ENCODE measurements at regions not wholly inside any gene's neighbourhood (a gene's known extent, or its start where the extent isn't known, plus 50 kb on each side); places are given as distances from the start of the nearest gene placed in this dataset.

DNA sequence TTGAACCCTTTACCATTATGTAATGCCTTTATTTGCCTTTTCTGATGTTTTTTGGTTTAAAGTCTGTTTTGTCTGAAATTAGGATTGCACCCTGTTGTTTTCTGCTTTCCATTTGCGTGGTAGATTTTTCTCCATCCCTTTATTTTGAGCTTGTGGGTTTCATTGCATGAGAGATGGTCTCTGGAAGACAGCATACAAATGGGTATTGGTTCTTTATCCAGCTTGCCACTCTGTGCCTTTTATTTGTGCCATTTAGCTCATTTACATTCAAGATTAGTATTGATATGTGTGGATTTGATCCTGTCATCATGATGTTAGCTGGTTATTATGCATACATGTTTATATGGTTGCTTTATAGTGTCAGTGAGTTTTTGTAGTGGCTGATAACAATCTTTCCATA is 318.7 kb upstream of the PPP2R3A start (continued):
- TF ChIP-seq, protein P1, sequence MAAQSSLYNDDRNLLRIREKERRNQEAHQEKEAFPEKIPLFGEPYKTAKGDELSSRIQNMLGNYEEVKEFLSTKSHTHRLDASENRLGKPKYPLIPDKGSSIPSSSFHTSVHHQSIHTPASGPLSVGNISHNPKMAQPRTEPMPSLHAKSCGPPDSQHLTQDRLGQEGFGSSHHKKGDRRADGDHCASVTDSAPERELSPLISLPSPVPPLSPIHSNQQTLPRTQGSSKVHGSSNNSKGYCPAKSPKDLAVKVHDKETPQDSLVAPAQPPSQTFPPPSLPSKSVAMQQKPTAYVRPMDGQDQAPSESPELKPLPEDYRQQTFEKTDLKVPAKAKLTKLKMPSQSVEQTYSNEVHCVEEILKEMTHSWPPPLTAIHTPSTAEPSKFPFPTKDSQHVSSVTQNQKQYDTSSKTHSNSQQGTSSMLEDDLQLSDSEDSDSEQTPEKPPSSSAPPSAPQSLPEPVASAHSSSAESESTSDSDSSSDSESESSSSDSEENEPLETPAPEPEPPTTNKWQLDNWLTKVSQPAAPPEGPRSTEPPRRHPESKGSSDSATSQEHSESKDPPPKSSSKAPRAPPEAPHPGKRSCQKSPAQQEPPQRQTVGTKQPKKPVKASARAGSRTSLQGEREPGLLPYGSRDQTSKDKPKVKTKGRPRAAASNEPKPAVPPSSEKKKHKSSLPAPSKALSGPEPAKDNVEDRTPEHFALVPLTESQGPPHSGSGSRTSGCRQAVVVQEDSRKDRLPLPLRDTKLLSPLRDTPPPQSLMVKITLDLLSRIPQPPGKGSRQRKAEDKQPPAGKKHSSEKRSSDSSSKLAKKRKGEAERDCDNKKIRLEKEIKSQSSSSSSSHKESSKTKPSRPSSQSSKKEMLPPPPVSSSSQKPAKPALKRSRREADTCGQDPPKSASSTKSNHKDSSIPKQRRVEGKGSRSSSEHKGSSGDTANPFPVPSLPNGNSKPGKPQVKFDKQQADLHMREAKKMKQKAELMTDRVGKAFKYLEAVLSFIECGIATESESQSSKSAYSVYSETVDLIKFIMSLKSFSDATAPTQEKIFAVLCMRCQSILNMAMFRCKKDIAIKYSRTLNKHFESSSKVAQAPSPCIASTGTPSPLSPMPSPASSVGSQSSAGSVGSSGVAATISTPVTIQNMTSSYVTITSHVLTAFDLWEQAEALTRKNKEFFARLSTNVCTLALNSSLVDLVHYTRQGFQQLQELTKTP (IDR thresholded peaks at IDR 0.05; ENCODE audit: low read depth in 1 of 2, partially characterized antibody in 2 of 2), result no peak
- TF ChIP-seq, protein P2, sequence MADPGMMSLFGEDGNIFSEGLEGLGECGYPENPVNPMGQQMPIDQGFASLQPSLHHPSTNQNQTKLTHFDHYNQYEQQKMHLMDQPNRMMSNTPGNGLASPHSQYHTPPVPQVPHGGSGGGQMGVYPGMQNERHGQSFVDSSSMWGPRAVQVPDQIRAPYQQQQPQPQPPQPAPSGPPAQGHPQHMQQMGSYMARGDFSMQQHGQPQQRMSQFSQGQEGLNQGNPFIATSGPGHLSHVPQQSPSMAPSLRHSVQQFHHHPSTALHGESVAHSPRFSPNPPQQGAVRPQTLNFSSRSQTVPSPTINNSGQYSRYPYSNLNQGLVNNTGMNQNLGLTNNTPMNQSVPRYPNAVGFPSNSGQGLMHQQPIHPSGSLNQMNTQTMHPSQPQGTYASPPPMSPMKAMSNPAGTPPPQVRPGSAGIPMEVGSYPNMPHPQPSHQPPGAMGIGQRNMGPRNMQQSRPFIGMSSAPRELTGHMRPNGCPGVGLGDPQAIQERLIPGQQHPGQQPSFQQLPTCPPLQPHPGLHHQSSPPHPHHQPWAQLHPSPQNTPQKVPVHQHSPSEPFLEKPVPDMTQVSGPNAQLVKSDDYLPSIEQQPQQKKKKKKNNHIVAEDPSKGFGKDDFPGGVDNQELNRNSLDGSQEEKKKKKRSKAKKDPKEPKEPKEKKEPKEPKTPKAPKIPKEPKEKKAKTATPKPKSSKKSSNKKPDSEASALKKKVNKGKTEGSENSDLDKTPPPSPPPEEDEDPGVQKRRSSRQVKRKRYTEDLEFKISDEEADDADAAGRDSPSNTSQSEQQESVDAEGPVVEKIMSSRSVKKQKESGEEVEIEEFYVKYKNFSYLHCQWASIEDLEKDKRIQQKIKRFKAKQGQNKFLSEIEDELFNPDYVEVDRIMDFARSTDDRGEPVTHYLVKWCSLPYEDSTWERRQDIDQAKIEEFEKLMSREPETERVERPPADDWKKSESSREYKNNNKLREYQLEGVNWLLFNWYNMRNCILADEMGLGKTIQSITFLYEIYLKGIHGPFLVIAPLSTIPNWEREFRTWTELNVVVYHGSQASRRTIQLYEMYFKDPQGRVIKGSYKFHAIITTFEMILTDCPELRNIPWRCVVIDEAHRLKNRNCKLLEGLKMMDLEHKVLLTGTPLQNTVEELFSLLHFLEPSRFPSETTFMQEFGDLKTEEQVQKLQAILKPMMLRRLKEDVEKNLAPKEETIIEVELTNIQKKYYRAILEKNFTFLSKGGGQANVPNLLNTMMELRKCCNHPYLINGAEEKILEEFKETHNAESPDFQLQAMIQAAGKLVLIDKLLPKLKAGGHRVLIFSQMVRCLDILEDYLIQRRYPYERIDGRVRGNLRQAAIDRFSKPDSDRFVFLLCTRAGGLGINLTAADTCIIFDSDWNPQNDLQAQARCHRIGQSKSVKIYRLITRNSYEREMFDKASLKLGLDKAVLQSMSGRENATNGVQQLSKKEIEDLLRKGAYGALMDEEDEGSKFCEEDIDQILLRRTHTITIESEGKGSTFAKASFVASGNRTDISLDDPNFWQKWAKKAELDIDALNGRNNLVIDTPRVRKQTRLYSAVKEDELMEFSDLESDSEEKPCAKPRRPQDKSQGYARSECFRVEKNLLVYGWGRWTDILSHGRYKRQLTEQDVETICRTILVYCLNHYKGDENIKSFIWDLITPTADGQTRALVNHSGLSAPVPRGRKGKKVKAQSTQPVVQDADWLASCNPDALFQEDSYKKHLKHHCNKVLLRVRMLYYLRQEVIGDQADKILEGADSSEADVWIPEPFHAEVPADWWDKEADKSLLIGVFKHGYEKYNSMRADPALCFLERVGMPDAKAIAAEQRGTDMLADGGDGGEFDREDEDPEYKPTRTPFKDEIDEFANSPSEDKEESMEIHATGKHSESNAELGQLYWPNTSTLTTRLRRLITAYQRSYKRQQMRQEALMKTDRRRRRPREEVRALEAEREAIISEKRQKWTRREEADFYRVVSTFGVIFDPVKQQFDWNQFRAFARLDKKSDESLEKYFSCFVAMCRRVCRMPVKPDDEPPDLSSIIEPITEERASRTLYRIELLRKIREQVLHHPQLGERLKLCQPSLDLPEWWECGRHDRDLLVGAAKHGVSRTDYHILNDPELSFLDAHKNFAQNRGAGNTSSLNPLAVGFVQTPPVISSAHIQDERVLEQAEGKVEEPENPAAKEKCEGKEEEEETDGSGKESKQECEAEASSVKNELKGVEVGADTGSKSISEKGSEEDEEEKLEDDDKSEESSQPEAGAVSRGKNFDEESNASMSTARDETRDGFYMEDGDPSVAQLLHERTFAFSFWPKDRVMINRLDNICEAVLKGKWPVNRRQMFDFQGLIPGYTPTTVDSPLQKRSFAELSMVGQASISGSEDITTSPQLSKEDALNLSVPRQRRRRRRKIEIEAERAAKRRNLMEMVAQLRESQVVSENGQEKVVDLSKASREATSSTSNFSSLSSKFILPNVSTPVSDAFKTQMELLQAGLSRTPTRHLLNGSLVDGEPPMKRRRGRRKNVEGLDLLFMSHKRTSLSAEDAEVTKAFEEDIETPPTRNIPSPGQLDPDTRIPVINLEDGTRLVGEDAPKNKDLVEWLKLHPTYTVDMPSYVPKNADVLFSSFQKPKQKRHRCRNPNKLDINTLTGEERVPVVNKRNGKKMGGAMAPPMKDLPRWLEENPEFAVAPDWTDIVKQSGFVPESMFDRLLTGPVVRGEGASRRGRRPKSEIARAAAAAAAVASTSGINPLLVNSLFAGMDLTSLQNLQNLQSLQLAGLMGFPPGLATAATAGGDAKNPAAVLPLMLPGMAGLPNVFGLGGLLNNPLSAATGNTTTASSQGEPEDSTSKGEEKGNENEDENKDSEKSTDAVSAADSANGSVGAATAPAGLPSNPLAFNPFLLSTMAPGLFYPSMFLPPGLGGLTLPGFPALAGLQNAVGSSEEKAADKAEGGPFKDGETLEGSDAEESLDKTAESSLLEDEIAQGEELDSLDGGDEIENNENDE (IDR thresholded peaks at IDR 0.05; ENCODE audit: low read depth, low read length), result no peak
- TF ChIP-seq HNRNPL (IDR thresholded peaks at IDR 0.05; ENCODE audit: low read depth, low read length), result no peak
- no peak for TF ChIP-seq ETV5 (CRISPR knock-in tag; IDR thresholded peaks at IDR 0.05; ENCODE audit: low read depth)
- no peak for TF ChIP-seq MCM3 (IDR thresholded peaks at IDR 0.05)
- no peak for TF ChIP-seq SUPT5H (IDR thresholded peaks at IDR 0.05)
- TF ChIP-seq, protein P3, sequence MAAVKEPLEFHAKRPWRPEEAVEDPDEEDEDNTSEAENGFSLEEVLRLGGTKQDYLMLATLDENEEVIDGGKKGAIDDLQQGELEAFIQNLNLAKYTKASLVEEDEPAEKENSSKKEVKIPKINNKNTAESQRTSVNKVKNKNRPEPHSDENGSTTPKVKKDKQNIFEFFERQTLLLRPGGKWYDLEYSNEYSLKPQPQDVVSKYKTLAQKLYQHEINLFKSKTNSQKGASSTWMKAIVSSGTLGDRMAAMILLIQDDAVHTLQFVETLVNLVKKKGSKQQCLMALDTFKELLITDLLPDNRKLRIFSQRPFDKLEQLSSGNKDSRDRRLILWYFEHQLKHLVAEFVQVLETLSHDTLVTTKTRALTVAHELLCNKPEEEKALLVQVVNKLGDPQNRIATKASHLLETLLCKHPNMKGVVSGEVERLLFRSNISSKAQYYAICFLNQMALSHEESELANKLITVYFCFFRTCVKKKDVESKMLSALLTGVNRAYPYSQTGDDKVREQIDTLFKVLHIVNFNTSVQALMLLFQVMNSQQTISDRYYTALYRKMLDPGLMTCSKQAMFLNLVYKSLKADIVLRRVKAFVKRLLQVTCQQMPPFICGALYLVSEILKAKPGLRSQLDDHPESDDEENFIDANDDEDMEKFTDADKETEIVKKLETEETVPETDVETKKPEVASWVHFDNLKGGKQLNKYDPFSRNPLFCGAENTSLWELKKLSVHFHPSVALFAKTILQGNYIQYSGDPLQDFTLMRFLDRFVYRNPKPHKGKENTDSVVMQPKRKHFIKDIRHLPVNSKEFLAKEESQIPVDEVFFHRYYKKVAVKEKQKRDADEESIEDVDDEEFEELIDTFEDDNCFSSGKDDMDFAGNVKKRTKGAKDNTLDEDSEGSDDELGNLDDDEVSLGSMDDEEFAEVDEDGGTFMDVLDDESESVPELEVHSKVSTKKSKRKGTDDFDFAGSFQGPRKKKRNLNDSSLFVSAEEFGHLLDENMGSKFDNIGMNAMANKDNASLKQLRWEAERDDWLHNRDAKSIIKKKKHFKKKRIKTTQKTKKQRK (IDR thresholded peaks at IDR 0.05; ENCODE audit: borderline replicate concordance, low read depth, low read length), result no peak
- TF ChIP-seq CBX5 (IDR thresholded peaks at IDR 0.05; ENCODE audit: borderline replicate concordance, low read depth), result no peak
- TF ChIP-seq DACH1 (IDR thresholded peaks at IDR 0.05; ENCODE audit: partially characterized antibody), result no peak

Data from K562 (cell line).